Breast epithelium (tissue), 3 donors: ENCODE measurements at regions not wholly inside any gene's neighbourhood (a gene's known extent, or its start where the extent isn't known, plus 50 kb on each side); places are given as distances from the start of the nearest gene placed in this dataset.

ENCODE experiments used
- CTCF ChIP-seq, 3 donors: fragments of 450-650 bp; IDR thresholded peaks; one replicate each; pipeline ENCODE4 v1.5.1; 2016 to 2017; ENCODE audit warnings: antibody characterized with exemption in 3 of 3, mild to moderate bottlenecking in 3 of 3, moderate library complexity in 3 of 3
- POLR2A ChIP-seq: fragments of 450-650 bp; IDR thresholded peaks from one replicate; pipeline ENCODE4 v1.6.1; 2016; ENCODE audit warnings: antibody characterized with exemption, mild to moderate bottlenecking, moderate library complexity
- POLR2AphosphoS5 ChIP-seq, 3 donors: sonication (generic); formaldehyde crosslinking; IDR thresholded peaks; one replicate each; pipeline ENCODE4 v1.6.1; 2017; ENCODE audit warnings: antibody characterized with exemption in 3 of 3

GRCh38 chr12:124126950-124127655 is 154.1 kb downstream of the ZNF664 start:
- TF ChIP-seq CTCF (IDR thresholded peaks at IDR 0.05) (no peak), POLR2A (no peak), POLR2AphosphoS5 (IDR thresholded peaks at IDR 0.05) (no peak)
